HG03439 (cell line): ENCODE measurements at regions not wholly inside any gene's neighbourhood (a gene's known extent, or its start where the extent isn't known, plus 50 kb on each side); places are given as distances from the start of the nearest gene placed in this dataset.

Experiments
- ATAC-seq: cut with Tn5 transposase; IDR thresholded peaks from one replicate; pipeline ENCODE4 v1.9.1; 2021; ENCODE audit warnings: mild to moderate bottlenecking, moderate library complexity; ENCODE audit not compliant: unreplicated experiment

DNA sequence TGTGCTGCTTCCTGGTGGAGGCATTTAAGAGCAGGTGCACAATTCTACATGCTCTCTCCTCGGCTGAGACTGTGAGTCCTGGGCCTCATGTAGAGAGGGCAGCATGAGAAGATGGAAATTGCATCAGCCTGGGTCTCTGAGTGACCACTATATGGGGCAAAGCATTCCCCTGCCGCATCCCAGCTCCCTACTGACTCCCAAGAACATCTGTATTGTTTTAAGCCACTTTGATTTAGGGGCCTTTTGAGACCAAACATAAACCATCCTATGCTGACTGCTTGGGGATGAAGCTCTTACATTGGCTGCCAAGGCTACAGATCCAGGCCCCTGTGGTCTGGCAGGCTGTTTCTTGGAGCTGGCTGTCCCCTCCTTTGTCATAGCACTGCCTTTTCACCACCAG lies 101.3 kb upstream of the TBX20 start:
- ATAC-seq, result no peak

DNA sequence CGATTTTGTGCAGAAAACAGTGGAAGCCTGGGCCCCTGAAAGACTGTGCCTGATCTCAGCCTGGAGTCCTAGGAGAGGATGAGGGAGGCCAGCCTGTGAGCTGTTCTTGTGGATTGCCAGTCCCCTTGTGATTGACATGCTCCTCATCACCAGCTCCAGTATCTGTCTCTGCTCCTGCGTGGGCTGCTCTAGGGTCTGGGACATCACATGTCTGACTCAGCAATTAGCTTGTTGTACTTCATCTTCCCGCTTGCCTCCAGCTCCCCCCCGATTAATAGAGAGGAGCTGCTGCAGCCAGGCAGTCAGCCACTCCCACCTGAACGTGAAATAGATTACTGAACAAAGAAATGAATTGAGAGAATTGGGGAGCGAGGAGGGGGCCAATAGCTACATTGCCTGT lies 99.6 kb upstream of the TBX20 start:
- no peak for ATAC-seq

DNA sequence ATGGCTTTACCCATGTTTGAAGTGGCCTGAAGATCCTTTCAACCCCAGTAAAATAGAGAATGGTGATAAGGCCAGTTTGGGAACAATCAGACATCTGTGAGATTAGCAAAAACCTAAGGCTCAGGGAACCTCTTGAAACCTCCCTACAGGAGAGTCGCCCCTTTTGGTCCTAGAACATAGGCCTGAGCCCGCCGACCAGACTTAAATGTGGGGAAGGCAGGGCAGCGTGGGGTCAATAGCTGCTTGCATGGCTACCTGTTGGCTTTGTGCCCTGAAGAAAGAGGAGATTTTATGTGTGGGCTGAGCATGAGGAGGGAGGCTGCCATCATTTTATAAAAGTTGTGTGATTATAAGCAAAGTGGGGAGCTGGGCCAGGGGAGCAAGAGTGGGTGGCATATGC lies 97.6 kb upstream of the TBX20 start:
- ATAC-seq, result no peak

DNA sequence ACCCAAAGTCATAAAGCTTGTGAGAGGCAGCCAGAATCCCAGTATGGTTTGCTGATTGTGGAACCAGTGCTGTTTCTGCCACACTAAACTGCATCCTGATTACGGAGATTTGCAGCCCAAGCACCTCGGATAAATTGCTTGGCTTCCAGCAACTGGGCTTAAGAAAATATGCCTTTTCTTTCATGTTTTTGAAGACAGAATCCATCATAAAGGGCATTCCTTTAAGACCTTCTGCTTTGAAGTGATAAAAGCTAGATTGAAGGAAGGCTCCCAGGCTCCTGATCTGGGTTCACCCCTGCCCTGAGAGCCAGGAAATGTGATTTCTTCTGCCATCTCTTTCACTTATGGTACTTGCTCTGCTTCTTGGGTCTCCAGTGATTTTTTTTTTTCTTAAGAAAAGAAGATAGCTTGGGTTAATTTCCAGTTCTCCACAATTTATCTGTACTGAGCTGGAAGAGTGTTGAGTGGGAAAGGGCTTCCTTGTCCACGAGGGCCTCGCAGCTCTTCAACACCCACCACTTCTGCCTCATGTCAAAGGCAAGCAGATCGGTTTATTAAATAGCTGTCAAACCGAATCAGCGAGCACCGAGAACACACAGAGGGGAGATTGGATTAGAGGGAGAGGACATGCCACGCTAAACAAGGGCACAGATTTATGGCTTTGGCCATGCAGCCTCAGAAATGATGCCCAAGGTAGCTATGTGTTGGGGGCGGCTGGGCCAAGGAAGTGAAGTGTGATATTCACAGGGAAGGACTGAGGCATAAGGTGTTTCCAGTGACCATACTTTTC lies 94.9 kb upstream of the TBX20 start:
- ATAC-seq, result no peak

DNA sequence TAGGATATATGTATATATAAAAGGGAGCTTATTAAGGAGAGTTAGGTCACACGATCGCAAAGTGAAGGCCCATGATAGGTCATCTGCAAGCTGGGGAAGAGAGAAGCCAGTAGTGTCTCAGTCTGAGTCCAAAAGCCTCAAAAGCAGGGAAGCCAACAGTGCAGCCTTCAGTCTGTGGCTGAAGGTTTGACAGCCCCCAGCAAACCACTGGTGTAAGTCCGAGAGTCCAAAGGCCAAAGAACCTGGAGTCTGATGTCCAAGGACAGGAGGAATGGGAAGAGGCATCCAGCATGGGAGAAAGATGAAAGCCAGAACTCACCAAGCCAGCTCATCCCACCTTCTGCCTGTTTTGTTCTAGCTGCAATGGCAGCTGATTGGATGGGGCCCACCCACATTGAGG lies 88.9 kb upstream of the TBX20 start:
- no peak for ATAC-seq

DNA sequence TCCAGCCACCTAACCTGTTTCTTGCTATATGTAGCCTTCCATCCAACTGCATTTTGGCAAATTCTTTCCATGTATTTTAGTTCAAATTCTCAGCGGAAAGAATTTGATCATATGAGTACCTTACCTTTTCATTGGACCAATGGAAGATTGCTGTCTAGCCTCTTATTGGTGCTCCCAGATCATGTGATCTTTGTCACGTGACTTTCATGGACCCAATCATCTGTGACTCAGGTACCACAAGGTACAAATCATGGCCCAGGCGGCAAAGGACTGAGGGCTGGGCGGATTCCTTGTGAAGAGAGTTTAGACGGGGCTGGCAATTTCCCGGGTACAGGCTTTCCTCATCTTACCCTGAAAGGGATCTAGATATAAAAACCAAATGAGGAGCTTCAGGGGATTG lies 85.9 kb upstream of the TBX20 start:
- no peak for ATAC-seq

DNA sequence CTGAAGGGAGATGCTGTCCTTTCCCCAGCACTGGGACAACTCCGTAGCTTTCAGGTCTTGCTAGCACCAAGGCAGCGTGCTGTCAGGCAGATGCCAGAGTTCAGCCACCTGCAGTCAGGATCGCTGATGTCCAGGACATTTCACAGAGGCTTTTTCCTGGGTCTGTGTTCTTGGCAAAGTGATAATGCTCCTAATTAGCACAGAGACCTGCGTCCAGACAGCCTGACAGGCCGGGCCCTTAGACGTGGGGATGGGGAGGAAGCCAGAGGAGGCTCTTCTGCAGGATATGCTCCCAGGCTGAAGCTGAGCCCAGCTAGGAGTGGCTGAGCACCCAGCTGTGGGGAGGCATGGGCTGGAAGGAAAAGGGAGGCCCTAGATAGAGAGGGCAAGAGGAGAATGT lies 82.5 kb upstream of the TBX20 start:
- no peak for ATAC-seq

DNA sequence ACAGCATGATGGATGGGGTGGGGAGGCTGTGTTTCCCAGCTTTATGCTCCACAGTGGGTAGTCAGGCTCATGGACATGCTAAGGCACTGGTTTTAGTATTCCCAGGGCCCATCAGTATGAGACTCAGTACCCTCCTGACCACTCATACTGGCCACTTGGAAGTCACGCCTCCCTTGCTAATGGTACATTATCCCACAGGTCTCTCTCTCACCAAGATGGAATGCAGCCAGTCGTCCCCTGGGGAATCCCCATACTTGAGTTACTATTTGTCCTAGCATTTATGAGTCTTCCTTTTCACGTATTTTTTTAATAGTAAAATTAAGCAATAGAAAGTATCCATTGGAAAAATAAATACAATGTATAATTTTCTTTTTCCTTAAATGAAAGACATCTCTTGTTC lies 80.6 kb upstream of the TBX20 start:
- ATAC-seq, result no peak

DNA sequence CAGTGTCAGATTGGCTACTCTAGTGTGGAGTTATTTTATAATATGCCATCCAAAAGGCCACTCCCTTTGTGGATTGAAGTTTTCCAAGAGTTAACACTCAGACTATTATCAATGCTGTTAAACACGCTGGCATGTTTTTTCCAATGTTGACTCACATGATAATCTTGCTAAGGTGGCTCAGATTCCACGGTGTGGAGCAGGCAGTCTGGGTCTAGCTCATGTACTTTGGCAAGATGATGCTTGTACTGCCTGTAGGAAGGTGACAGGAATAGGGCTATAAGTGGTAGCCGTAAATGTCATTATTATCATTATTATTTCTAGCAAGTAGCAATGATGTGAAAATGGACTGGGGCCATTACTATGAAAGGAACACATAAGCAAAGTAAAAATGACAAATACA lies 79.4 kb upstream of the TBX20 start:
- no peak for ATAC-seq

DNA sequence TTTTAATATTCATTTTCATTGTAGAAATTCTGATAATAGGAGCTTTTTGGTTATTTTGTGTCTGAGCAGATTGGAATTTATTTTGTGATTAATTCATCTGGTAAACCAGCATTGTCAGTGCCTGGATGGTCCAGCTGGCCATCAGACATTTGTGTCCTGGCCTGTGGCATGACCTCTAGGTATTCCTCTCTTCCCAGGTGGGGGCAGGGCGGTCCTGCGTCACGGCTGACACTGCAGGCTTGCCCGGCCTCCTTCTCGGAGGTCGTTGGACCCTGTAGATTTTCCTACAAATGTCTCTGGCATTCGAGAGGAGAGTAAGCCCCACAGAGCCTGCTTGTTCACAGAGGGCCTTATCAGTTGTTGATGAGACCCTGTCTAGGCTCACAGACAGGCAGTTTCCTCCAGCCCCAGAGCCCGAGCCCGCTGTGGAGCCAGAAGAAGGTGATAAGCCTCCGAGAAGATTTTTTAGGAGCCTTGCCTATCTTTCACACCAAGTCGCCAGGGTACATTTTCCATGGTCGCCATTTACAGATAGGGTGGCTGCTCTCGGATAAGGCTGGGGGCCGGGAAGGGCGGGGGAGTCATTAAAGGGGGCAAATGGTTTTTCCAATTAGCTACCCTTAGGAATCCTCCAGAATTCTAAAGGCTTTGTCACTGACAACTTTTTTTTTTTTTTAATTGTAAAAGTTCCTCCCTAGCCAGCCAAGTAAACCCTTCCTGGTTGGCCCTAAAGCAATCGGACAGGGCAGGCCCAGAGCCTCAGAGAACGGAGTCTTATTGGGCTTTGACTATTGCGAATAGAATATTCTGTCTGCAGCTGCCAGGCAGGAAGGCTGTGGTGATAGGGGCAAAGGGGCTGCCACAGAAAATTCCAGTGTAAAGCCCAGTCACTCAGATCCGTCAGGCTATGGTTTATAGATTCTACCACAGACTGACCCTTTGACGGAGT lies 78.1 kb upstream of the TBX20 start:
- no peak for ATAC-seq

DNA sequence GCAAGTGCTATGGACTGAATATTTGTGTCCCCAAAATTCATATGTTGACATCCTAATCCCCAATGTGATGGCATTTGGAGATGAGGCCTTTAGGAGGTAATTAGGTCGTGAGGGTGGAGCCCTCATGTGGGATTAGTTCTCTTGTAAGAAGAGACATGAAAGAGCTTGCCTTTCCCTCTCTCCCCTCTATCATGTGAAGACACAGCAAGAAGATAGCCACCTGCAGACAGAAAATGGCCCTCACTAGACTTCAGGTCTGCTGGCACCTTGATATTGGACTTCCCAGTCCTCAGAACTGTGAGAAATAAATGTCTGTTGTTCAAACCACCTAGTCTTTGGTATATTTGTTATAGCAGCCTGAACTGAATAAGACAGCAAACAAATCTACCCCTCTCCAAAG lies 75.1 kb upstream of the TBX20 start:
- ATAC-seq, result no peak

DNA sequence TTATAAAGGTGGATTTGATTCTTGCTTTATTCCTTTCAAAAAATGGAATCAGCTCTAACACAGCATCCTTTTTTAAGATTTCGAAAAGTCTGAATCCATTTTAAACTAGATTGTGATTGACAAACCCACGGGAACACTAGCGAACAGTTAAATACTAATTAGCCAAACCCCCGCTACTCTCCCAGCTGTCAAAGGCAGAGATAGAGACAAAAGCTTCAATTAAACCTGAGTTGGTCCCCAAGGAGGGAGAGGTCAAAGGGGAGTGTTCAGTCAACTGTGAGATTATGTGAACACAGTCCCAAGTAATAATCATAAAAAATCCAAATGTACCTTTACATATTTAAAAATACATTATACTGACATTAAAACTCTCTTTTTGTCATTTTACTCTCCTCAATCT lies 65.7 kb upstream of the TBX20 start:
- ATAC-seq, result no peak

DNA sequence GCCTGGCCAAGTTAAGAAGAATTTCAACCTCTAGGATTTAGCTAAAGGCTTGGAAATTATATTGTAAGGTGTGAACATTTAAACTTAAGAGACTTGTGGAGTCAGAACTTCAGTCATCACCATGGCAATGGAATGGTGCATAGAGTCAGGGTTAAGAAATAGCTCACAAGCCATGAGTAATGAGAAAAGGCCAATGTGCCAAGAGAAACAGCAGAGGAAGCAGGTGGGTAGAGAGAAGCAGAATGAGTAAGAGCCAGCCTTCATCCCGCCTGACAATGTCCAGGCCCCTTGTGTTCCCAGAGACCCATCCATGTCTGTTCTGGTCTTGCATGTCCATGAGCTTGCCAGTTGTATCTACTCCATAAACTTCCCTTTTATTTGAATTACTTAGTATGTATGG lies 62.6 kb upstream of the TBX20 start:
- no peak for ATAC-seq

DNA sequence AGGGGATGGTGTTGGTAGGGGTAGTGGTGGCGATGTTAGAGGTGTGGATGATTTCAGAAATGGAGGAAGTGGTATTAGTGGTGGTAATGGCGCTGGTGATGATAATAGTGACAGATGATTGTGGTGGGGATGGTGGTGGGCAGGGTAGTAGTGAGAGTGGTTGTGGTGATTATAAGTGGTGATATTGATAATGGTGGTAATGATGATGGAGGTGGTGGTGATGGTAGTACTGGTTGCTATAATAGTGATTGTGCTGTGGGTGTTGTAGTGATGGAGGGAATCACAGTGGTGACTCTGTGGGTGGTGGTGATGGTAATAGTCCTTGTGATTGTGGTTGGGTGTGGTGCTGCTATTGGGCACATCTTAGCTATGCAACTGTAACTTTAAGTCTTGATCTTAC lies 61.6 kb upstream of the TBX20 start:
- ATAC-seq, result no peak

DNA sequence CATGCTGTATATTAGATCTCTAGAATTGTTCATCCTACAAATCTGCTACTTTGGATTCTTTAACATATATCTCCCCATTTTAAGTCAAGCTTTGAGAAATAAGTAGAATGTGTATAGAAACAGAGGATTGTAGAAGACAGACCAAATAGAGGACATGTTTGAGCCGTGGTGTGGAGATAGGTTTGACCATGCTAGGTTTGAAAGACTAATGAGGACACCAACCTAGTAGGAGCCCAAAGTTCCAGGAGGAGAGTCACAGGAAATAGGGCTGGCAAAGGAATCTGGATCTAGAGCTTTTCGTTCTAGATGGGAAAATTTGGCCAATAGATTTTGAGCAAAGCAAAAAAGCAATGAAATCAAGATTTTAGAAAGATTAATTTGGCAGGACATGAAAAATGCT lies 60.5 kb upstream of the TBX20 start:
- ATAC-seq, result no peak

DNA sequence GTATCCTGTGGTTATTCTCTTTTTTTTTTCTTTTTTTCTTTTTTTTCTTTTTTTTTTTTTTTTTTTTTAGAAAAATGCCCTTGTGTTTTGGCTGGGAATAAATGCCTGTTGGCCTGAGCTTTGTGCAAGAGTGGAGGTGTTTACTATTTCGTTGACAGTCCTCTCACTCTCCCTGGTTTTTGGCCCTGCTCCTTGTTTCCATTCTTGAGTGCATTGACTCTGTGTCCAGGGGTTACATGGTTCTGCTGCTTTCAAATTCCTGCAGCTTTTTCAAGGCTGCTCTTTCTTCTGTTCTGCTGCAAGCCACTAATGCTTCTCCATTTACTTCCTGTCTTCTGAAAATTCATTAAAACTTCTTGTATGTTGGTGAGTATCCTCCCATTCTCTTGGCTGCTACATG lies 59.7 kb upstream of the TBX20 start:
- ATAC-seq, result no peak
